Hepatic stellate cell (primary cell): ENCODE measurements at regions not wholly inside any gene's neighbourhood (a gene's known extent, or its start where the extent isn't known, plus 50 kb on each side); places are given as distances from the start of the nearest gene placed in this dataset.
A peak's percentile ranks its signal among the peaks of the same experiment; 100 is the strongest.

Experiments
- DNase-seq: peaks from one replicate; pipeline ENCODE4 v3.0.0; 2011; ENCODE audit warnings: low spot score

- DNase-seq, result no peak
Observed at GRCh38 chr3:73954506-73954905, 329.8 kb upstream of the PDZRN3 start.

- DNase-seq, result no peak
Observed at GRCh38 chr3:73952781-73953180, 328.0 kb upstream of the PDZRN3 start.

GRCh38 chr3:73950865-73951558, 326.3 kb upstream of the PDZRN3 start:
- no peak for DNase-seq

GRCh38 chr3:73945541-73945940, 320.8 kb upstream of the PDZRN3 start:
- no peak for DNase-seq

GRCh38 chr3:73939985-73940384, 315.2 kb upstream of the PDZRN3 start:
- DNase-seq, result no peak

- no peak for DNase-seq
Observed at GRCh38 chr3:73933585-73933984, 308.8 kb upstream of the PDZRN3 start.

- no peak for DNase-seq
Observed at GRCh38 chr3:73927203-73927570, 302.4 kb upstream of the PDZRN3 start.

GRCh38 chr3:73926360-73927202, 301.8 kb upstream of the PDZRN3 start:
- DNase-seq, result no peak

- DNase-seq, result no peak
Observed at GRCh38 chr3:73925011-73925410, 300.3 kb upstream of the PDZRN3 start.

GRCh38 chr3:73924048-73924447, 299.3 kb upstream of the PDZRN3 start:
- DNase-seq, result no peak

GRCh38 chr3:73917643-73918042, 292.9 kb upstream of the PDZRN3 start:
- DNase-seq, result no peak

GRCh38 chr3:73915886-73916285, 291.1 kb upstream of the PDZRN3 start:
- DNase-seq, result no peak

- no peak for DNase-seq
Observed at GRCh38 chr3:73908218-73908617, 283.5 kb upstream of the PDZRN3 start.

GRCh38 chr3:73901686-73902085, 276.9 kb upstream of the PDZRN3 start:
- DNase-seq, result no peak

GRCh38 chr3:73894474-73895213, 269.9 kb upstream of the PDZRN3 start:
- DNase-seq, result no peak

- no peak for DNase-seq
Observed at GRCh38 chr3:73893089-73893488, 268.3 kb upstream of the PDZRN3 start.

GRCh38 chr3:73885862-73886261, 261.1 kb upstream of the PDZRN3 start:
- no peak for DNase-seq

GRCh38 chr3:73884361-73884760, 259.6 kb upstream of the PDZRN3 start:
- no peak for DNase-seq

- no peak for DNase-seq
Observed at GRCh38 chr3:73883497-73883896, 258.8 kb upstream of the PDZRN3 start.

GRCh38 chr3:73874606-73875369, 250.0 kb upstream of the PDZRN3 start:
- no peak for DNase-seq

GRCh38 chr3:73874161-73874560, 249.4 kb upstream of the PDZRN3 start:
- DNase-seq, result no peak

- DNase-seq, result peak; percentile 19
Observed at GRCh38 chr3:73868688-73869315, 244.1 kb upstream of the PDZRN3 start.
